ENCODE measurements at regions not wholly inside any gene's neighbourhood (a gene's known extent, or its start where the extent isn't known, plus 50 kb on each side); places are given as distances from the start of the nearest gene placed in this dataset.

DNA sequence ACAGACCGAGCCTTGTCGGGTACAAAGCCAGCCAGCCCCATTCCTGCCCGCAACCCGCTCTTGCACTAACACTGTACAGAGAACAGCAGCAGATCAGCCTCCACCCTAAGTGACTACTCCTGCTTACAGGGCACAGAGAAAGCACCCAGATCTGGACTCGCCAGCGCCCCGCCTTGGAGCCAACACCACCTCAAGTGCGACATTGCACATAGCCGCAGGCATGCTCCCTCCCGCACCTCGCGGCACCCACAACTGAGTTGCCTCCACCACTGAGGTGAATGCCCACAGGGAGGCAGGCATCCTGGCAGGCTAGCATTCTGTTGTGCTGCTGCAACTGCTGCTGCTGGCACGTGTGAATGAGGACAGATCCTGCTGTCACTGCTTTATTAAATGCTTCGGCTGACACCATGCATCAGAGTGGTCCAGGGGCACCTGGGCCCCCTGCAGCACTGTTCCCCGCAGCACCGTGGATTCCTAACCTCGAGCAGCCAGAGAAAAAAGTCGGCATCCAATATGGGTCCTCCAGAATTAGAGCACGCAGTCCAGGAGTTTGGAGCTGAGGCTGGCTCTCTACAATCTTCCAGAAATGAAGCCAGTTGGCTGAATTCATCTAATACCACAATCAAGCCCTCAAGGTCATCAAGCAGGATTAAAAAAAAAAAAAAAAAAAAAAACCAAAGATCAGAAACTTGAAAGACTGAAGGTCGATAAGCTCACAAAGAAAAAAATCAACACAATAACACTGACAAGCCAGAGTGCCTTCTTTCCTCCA, 352.9 kb downstream of the GASK1B start:
- intact Hi-C loops (cut with DNase I; ENCODE audit: low total_unique reads): no loop called here
- Histone ChIP-seq H3K36me3 (ENCODE audit: low read depth, missing control alignments) (no peaks in the 10 kb centered on the region), H3K4me3 (peak overlapping the region in 1 of 2 donors; percentile 29), H3K9me3 (no peaks in the 10 kb centered on the region), H3K27me3 (no peaks in the 10 kb centered on the region), H3K27ac (no peak overlapping the region), H3K4me1 (no peaks in the 10 kb centered on the region)
- peak; percentile 11 for DNase-seq
- WGBS, 2 donors: 57 to 78% methylated on average over 20 of the region's 20 CpGs
- no peak for TF ChIP-seq POLR2A (IDR thresholded peaks at IDR 0.05)
- TF ChIP-seq, protein P1, sequence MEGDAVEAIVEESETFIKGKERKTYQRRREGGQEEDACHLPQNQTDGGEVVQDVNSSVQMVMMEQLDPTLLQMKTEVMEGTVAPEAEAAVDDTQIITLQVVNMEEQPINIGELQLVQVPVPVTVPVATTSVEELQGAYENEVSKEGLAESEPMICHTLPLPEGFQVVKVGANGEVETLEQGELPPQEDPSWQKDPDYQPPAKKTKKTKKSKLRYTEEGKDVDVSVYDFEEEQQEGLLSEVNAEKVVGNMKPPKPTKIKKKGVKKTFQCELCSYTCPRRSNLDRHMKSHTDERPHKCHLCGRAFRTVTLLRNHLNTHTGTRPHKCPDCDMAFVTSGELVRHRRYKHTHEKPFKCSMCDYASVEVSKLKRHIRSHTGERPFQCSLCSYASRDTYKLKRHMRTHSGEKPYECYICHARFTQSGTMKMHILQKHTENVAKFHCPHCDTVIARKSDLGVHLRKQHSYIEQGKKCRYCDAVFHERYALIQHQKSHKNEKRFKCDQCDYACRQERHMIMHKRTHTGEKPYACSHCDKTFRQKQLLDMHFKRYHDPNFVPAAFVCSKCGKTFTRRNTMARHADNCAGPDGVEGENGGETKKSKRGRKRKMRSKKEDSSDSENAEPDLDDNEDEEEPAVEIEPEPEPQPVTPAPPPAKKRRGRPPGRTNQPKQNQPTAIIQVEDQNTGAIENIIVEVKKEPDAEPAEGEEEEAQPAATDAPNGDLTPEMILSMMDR (IDR thresholded peaks at IDR 0.05): no peak

DNA sequence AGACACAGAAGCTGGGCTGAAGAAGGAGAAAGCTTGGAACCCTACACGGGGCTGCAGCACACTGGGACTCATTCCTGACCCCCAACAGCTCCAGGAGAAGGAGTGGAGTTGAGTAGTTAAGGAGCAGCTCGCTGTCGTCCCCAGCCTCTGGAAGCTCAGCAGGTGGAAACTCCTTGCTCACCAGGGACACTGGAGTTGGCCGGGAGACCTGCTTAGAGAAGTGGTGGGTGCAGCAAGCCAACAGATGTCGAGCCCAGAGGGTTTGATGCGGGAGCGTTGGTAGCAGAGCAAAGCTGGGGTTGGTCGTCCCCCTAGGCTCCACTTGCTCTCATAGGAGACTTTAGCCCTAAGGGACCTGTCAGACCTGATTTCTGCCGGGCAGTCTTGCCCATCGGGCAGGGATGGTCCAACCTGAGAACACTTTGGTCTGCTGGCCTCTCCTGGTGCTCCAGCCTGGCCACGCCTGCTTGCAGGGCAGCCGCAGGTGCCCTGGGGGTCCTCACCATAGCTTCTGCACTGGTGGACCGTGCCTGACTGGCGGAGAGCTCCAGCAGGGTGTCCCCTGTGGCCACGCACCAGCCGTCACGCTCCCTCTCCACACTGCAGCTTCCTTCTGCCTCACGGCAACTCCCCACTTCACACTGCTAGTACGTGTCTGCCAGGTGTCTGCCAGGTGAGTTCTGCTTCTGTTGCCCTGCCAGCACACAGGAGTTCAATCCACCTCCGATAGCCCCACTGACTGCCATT, 353.7 kb downstream of the GASK1B start:
- no peaks in the 10 kb centered on the region for H3K9me3 ChIP-seq
- peak overlapping the region in 1 of 2 donors; percentile 29 for H3K4me3 ChIP-seq
- 65 to 70% methylated on average over 11 to 20 of the region's 20 CpGs for WGBS, 2 donors
- no peaks in the 10 kb centered on the region for H3K4me1 ChIP-seq
- TF ChIP-seq POLR2A (IDR thresholded peaks at IDR 0.05): no peak
- TF ChIP-seq, protein P1 (IDR thresholded peaks at IDR 0.05): no peak
- H3K27ac ChIP-seq: no peak overlapping the region
- no peaks in the 10 kb centered on the region for H3K36me3 ChIP-seq (ENCODE audit: low read depth, missing control alignments)
- no peaks in the 10 kb centered on the region for H3K27me3 ChIP-seq
- DNase-seq: peak; percentile 14
- intact Hi-C loops (cut with DNase I; ENCODE audit: low total_unique reads): no loop called here

DNA sequence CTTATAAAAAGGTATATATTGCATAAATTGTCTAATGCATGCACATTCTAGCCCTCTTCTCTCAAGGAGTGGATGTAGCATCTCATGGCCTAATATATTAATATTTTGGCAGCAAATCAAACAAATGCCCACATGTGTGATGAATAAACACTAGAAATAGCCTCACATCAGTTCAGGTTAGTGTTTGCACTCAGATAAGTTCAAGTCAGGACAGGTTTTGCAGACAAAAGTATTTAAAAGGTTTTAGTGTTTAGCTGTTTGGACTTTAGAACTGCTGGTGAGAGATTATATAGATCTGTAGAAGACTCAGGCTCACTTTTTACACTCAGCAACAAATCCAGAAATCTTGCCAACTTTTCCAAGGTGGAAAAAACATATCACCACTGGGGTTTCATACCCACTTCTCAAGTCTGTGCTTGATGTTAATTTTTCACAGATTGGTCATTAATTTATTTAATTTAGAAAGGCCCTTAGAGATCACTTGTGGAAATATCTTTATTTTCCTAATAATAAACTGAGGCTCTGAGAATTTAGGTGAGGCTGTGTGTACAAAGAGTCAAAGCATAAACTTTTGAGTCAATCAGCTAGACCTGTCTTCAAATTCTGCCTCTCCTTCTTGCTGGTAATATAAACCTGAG, 362.6 kb downstream of the GASK1B start:
- no peaks in the 10 kb centered on the region for H3K9me3 ChIP-seq
- no peak overlapping the region for H3K27ac ChIP-seq
- intact Hi-C loops (cut with DNase I; ENCODE audit: low total_unique reads): no loop called here
- DNase-seq: no peak
- TF ChIP-seq POLR2A (IDR thresholded peaks at IDR 0.05): no peak
- TF ChIP-seq, protein P1 (IDR thresholded peaks at IDR 0.05): no peak
- H3K36me3 ChIP-seq (ENCODE audit: low read depth, missing control alignments): no peaks in the 10 kb centered on the region
- H3K27me3 ChIP-seq: no peaks in the 10 kb centered on the region
- H3K4me3 ChIP-seq: no peak overlapping the region
- no peaks in the 10 kb centered on the region for H3K4me1 ChIP-seq

DNA sequence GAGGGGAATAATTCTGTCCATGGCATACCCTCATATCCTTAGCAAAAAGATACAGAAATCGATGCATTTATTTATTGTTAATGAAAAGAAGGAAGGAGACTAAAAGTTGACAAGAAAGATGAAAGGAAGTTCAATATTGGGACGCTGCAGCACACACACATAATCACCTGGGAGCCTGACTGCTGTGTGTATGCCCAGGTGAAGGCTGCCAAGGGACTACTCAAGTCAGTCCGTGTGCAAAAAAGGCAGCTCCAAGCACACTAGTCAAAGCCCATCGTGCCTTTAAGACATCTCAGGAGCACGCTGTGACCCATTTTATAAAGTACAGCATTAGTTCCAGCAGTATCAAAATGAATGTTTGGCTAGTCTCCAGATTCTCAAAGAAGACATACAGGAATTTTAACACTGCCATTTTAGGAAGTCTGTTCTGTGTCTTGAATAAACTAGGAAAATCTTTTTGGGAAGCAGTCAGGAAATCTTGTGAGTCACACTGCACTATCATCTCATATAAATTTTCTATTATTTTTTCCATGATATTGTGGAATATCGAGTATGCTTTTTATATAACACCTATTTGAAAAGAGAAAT, 363.9 kb downstream of the GASK1B start:
- no peaks in the 10 kb centered on the region for H3K36me3 ChIP-seq (ENCODE audit: low read depth, missing control alignments)
- no peaks in the 10 kb centered on the region for H3K27me3 ChIP-seq
- DNase-seq: no peak
- TF ChIP-seq, protein P1 (IDR thresholded peaks at IDR 0.05): no peak
- no peak for TF ChIP-seq POLR2A (IDR thresholded peaks at IDR 0.05)
- no peak overlapping the region for H3K27ac ChIP-seq
- H3K4me3 ChIP-seq: no peak overlapping the region
- intact Hi-C loops (cut with DNase I; ENCODE audit: low total_unique reads): no loop called here
- H3K4me1 ChIP-seq: peaks cover 3% of the 10 kb centered on the region
- WGBS, 2 donors: 66 to 83% methylated on average over 6 of the region's 6 CpGs
- no peaks in the 10 kb centered on the region for H3K9me3 ChIP-seq

Measured in testis (tissue), 2 donors.